ENCODE measurements at regions not wholly inside any gene's neighbourhood (a gene's known extent, or its start where the extent isn't known, plus 50 kb on each side); places are given as distances from the start of the nearest gene placed in this dataset.

GRCh38 chr11:28964811-28965210 is 856.6 kb downstream of the METTL15 start:
- H3K27me3 Mint-ChIP-seq (ENCODE audit: insufficient read depth, unreplicated experiment), result no peaks in the 10 kb centered on the region
- Histone ChIP-seq H3K4me3 (ENCODE audit: low read depth, low read length) (no peak overlapping the region), H3K4me1 (no peaks in the 10 kb centered on the region), H3K36me3 (ENCODE audit: control insufficient read depth, insufficient read depth, low read length) (no peaks in the 10 kb centered on the region), H3K27me3 (replicated peaks; ENCODE audit: control insufficient read depth, insufficient read depth, low read length) (no peaks in the 10 kb centered on the region), H3K9me3 (no peaks in the 10 kb centered on the region)
- intact Hi-C loops (cut with micrococcal nuclease; ENCODE audit: unreplicated experiment), result no loop called here
- ChIA-PET POLR2A (no interaction called here), CTCF (no interaction called here)
- H3K4me1 Mint-ChIP-seq (ENCODE audit: low read depth, unreplicated experiment), result no peaks in the 10 kb centered on the region
- BruUV-seq (replicated peaks), result no TSS peak
- H3K27ac Mint-ChIP-seq (ENCODE audit: unreplicated experiment), result no peak overlapping the region
- no peak for DNase-seq
- H3K4me3 Mint-ChIP-seq (ENCODE audit: unreplicated experiment), result no peak overlapping the region
- no peaks in the 10 kb centered on the region for H3K36me3 Mint-ChIP-seq (ENCODE audit: insufficient read depth, unreplicated experiment)
- H3K9me3 Mint-ChIP-seq (ENCODE audit: unreplicated experiment), result no peaks in the 10 kb centered on the region
- no peak for TF ChIP-seq CTCF (IDR thresholded peaks at IDR 0.05; ENCODE audit: insufficient read depth in 1 of 2, low read depth in 1 of 2, low read length in 1 of 2, severe bottlenecking in 1 of 2, unreplicated experiment in 1 of 2)

- no TSS peak for BruUV-seq (replicated peaks)
- H3K4me1 Mint-ChIP-seq (ENCODE audit: low read depth, unreplicated experiment), result no peaks in the 10 kb centered on the region
Observed at GRCh38 chr11:28963187-28963586, 855.0 kb downstream of the METTL15 start.

GRCh38 chr11:28962502-28962901 is 854.3 kb downstream of the METTL15 start:
- intact Hi-C loops (cut with micrococcal nuclease; ENCODE audit: unreplicated experiment), result no loop called here
- H3K9me3 ChIP-seq, result no peaks in the 10 kb centered on the region
- H3K4me3 ChIP-seq (ENCODE audit: low read depth, low read length), result no peak overlapping the region
- H3K4me1 ChIP-seq, result no peaks in the 10 kb centered on the region
- POLR2A ChIA-PET, result no interaction called here
- TF ChIP-seq CTCF (IDR thresholded peaks at IDR 0.05; ENCODE audit: insufficient read depth in 1 of 2, low read depth in 1 of 2, low read length in 1 of 2, severe bottlenecking in 1 of 2, unreplicated experiment in 1 of 2), result no peak
- BruUV-seq (replicated peaks), result no TSS peak
- H3K27me3 Mint-ChIP-seq (ENCODE audit: insufficient read depth, unreplicated experiment), result no peaks in the 10 kb centered on the region
- no peaks in the 10 kb centered on the region for H3K36me3 ChIP-seq (ENCODE audit: control insufficient read depth, insufficient read depth, low read length)
- H3K9me3 Mint-ChIP-seq (ENCODE audit: unreplicated experiment), result no peaks in the 10 kb centered on the region
- H3K4me1 Mint-ChIP-seq (ENCODE audit: low read depth, unreplicated experiment), result no peaks in the 10 kb centered on the region
- no peaks in the 10 kb centered on the region for H3K27me3 ChIP-seq (replicated peaks; ENCODE audit: control insufficient read depth, insufficient read depth, low read length)
- no peak overlapping the region for H3K4me3 Mint-ChIP-seq (ENCODE audit: unreplicated experiment)
- no peak for DNase-seq
- CTCF ChIA-PET, result interaction anchor here (0.7 kb wide), 1 partner anchor 141 kb away, joined by 4 read pairs; no protein-coding TSS in a partner anchor
- H3K27ac Mint-ChIP-seq (ENCODE audit: unreplicated experiment), result no peak overlapping the region
- H3K36me3 Mint-ChIP-seq (ENCODE audit: insufficient read depth, unreplicated experiment), result no peaks in the 10 kb centered on the region

More at GRCh38 chr11:28963187-28963586, 855.0 kb downstream of the METTL15 start:
- no peak for DNase-seq
- H3K4me3 ChIP-seq (ENCODE audit: low read depth, low read length), result no peak overlapping the region
- ChIA-PET POLR2A (no interaction called here), CTCF (no interaction called here)
- no peak for TF ChIP-seq CTCF (IDR thresholded peaks at IDR 0.05; ENCODE audit: insufficient read depth in 1 of 2, low read depth in 1 of 2, low read length in 1 of 2, severe bottlenecking in 1 of 2, unreplicated experiment in 1 of 2)
- intact Hi-C loops (cut with micrococcal nuclease; ENCODE audit: unreplicated experiment), result no loop called here
- no peaks in the 10 kb centered on the region for H3K4me1 ChIP-seq
- Mint-ChIP-seq H3K4me3 (ENCODE audit: unreplicated experiment) (no peak overlapping the region), H3K36me3 (ENCODE audit: insufficient read depth, unreplicated experiment) (no peaks in the 10 kb centered on the region), H3K27ac (ENCODE audit: unreplicated experiment) (no peak overlapping the region), H3K27me3 (ENCODE audit: insufficient read depth, unreplicated experiment) (no peaks in the 10 kb centered on the region), H3K9me3 (ENCODE audit: unreplicated experiment) (no peaks in the 10 kb centered on the region)
- no peaks in the 10 kb centered on the region for H3K9me3 ChIP-seq
- no peaks in the 10 kb centered on the region for H3K27me3 ChIP-seq (replicated peaks; ENCODE audit: control insufficient read depth, insufficient read depth, low read length)
- no peaks in the 10 kb centered on the region for H3K36me3 ChIP-seq (ENCODE audit: control insufficient read depth, insufficient read depth, low read length)

All from Caco-2 (cell line).